Stomach (tissue), 4 donors: ENCODE measurements at regions not wholly inside any gene's neighbourhood (a gene's known extent, or its start where the extent isn't known, plus 50 kb on each side); places are given as distances from the start of the nearest gene placed in this dataset.

Experiments used
- EP300 ChIP-seq: sonication (generic); formaldehyde crosslinking; IDR thresholded peaks from one replicate; pipeline ENCODE4 v1.6.1; 2017; ENCODE audit warnings: antibody characterized with exemption
- POLR2A ChIP-seq, 4 donors: fragments of 450-650 bp; IDR thresholded peaks; one replicate each; pipeline ENCODE4 v1.6.1; 2016; ENCODE audit warnings: antibody characterized with exemption in 4 of 4, control low read depth in 2 of 4, mild to moderate bottlenecking in 1 of 4, moderate library complexity in 1 of 4
- POLR2AphosphoS5 ChIP-seq, 3 donors: sonication (generic); formaldehyde crosslinking; IDR thresholded peaks; one replicate each; pipeline ENCODE4 v1.6.1; 2016; ENCODE audit warnings: antibody characterized with exemption in 3 of 3
- TF ChIP-seq, protein P1 (sequence below), 7 experiments: fragments of 450-650 bp in 4 of 7; fragments of 200-600 bp in 3 of 7; sonication (generic) in 3 of 7; IDR thresholded peaks; one replicate each; pipeline ENCODE4 v1.5.1; 2016 to 2019; ENCODE audit warnings: antibody characterized with exemption in 7 of 7, control low read depth in 2 of 7, mild to moderate bottlenecking in 1 of 7

DNA sequence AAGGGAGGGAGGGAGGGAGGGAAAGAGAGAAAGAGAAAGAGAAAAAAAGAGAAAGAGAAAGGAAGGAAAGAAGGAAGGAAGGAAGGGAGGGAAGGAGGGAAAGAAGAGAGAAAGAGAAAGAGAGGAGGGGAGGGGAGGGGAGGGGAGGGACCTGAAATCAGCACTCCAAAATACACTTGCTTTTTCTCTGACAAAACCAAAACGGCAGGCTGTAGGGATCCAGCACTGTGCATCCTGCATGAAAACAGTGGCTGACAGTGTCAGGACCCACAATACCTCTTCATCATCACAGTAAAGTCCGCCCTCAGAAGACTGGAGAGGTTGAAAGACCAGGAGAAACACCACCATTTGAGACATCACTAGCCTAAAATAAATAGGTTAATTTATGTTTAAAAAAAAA lies 156.0 kb upstream of the SOD1 start:
- TF ChIP-seq, protein P1, sequence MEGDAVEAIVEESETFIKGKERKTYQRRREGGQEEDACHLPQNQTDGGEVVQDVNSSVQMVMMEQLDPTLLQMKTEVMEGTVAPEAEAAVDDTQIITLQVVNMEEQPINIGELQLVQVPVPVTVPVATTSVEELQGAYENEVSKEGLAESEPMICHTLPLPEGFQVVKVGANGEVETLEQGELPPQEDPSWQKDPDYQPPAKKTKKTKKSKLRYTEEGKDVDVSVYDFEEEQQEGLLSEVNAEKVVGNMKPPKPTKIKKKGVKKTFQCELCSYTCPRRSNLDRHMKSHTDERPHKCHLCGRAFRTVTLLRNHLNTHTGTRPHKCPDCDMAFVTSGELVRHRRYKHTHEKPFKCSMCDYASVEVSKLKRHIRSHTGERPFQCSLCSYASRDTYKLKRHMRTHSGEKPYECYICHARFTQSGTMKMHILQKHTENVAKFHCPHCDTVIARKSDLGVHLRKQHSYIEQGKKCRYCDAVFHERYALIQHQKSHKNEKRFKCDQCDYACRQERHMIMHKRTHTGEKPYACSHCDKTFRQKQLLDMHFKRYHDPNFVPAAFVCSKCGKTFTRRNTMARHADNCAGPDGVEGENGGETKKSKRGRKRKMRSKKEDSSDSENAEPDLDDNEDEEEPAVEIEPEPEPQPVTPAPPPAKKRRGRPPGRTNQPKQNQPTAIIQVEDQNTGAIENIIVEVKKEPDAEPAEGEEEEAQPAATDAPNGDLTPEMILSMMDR (IDR thresholded peaks at IDR 0.05): no peak
- TF ChIP-seq POLR2A (IDR thresholded peaks at IDR 0.05) (no peak), POLR2AphosphoS5 (IDR thresholded peaks at IDR 0.05) (no peak), EP300 (no peak)
